ENCODE measurements at regions not wholly inside any gene's neighbourhood (a gene's known extent, or its start where the extent isn't known, plus 50 kb on each side); places are given as distances from the start of the nearest gene placed in this dataset.

DNA sequence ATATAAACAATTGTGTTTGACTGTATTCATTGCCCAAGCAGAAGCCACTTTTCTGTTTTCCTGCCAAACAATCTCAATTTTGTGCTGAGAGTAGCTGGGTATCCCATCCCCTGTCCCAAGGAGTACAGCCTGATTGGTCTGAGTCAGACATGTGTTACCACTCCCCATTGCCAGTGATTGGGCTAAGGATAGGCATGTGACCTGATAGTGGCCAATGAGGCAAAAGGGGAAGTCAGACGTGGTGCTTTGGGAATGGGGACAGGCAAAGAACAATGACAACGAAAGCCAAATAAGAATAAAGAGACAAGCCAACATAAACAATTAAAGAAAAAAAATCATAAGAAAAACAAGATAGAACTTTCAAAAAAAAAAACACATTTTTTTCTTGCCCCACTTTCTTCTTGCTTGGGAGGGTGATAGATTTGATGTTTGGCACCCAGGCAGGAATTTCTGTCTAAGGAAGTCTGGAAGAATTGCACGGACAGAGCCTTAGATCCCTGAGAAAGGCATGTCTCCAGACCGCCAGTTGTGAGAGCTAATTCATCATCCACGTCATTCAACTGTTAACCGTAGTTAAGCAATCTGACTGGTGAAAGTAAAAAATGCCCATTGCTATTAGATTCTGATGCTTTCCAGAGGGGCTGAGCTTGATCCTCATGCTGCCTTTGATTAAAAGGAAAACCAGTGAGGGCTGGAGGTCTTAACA lies 626.6 kb upstream of the TMEM132C start:
- H3K4me1 ChIP-seq (ENCODE audit: control insufficient read depth, insufficient read depth, low read length) = no peaks in the 10 kb centered on the region
- H3K4me2 ChIP-seq (ENCODE audit: control insufficient read depth, insufficient read depth) = no peak overlapping the region
- ChIA-PET RAD21 (ENCODE audit: unreplicated experiment) (no interaction called here), SMC1A (ENCODE audit: uncharacterized antibody, unreplicated experiment) (no interaction called here), CTCF (interaction anchor here (0.6 kb wide), 1 partner anchor 94 kb away, joined by 4 read pairs; no protein-coding TSS in a partner anchor), POLR2A (no interaction called here)
- no peak overlapping the region for H3K4me3 ChIP-seq
- no peak for ATAC-seq
- H4K20me1 ChIP-seq (ENCODE audit: control insufficient read depth, insufficient read depth) = no peaks in the 10 kb centered on the region
- H2AFZ ChIP-seq (ENCODE audit: control insufficient read depth, low read depth, low read length) = no peak overlapping the region
- 34% methylated on average over 6 of the region's 6 CpGs for WGBS (ENCODE audit: insufficient coverage, insufficient replicate concordance, low lambda C conversion rate, missing lambda C conversion rate)
- TF ChIP-seq, protein P1, sequence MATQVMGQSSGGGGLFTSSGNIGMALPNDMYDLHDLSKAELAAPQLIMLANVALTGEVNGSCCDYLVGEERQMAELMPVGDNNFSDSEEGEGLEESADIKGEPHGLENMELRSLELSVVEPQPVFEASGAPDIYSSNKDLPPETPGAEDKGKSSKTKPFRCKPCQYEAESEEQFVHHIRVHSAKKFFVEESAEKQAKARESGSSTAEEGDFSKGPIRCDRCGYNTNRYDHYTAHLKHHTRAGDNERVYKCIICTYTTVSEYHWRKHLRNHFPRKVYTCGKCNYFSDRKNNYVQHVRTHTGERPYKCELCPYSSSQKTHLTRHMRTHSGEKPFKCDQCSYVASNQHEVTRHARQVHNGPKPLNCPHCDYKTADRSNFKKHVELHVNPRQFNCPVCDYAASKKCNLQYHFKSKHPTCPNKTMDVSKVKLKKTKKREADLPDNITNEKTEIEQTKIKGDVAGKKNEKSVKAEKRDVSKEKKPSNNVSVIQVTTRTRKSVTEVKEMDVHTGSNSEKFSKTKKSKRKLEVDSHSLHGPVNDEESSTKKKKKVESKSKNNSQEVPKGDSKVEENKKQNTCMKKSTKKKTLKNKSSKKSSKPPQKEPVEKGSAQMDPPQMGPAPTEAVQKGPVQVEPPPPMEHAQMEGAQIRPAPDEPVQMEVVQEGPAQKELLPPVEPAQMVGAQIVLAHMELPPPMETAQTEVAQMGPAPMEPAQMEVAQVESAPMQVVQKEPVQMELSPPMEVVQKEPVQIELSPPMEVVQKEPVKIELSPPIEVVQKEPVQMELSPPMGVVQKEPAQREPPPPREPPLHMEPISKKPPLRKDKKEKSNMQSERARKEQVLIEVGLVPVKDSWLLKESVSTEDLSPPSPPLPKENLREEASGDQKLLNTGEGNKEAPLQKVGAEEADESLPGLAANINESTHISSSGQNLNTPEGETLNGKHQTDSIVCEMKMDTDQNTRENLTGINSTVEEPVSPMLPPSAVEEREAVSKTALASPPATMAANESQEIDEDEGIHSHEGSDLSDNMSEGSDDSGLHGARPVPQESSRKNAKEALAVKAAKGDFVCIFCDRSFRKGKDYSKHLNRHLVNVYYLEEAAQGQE (IDR thresholded peaks at IDR 0.05; ENCODE audit: low read depth, low read length) = no peak
- peak; percentile 59; the same call in 1 of the 2 replicates for TF ChIP-seq NFYB (IDR thresholded peaks at IDR 0.05; ENCODE audit: insufficient read depth, low read depth, low read length)
- H3K79me2 ChIP-seq (ENCODE audit: control insufficient read depth, insufficient read depth, low read length) = no peaks in the 10 kb centered on the region
- no TSS peak for BruUV-seq (replicated peaks)
- H3K9me3 ChIP-seq (replicated peaks; ENCODE audit: control insufficient read depth, insufficient read depth, low read length) = no peaks in the 10 kb centered on the region
- H3K27me3 ChIP-seq (replicated peaks in 1 of 2; ENCODE audit: control insufficient read depth in 2 of 2, insufficient read depth in 2 of 2, low read length in 1 of 2) = no peaks in the 10 kb centered on the region
- FAIRE-seq = no peak
- H3K9ac ChIP-seq (ENCODE audit: control insufficient read depth, insufficient read depth, low read length) = no peak overlapping the region
- no peak for DNase-seq (ENCODE audit: low read depth, low spot score)
- intact Hi-C loops (cut with micrococcal nuclease; ENCODE audit: unreplicated experiment) (no loop called here), in situ Hi-C loops (cut with MboI) (no loop called here)
- H3K36me3 ChIP-seq (ENCODE audit: control insufficient read depth in 2 of 2, insufficient read depth in 2 of 2, low read length in 1 of 2) = no peaks in the 10 kb centered on the region
- H3K27ac ChIP-seq (ENCODE audit: control insufficient read depth, insufficient read depth) = no peak overlapping the region

DNA sequence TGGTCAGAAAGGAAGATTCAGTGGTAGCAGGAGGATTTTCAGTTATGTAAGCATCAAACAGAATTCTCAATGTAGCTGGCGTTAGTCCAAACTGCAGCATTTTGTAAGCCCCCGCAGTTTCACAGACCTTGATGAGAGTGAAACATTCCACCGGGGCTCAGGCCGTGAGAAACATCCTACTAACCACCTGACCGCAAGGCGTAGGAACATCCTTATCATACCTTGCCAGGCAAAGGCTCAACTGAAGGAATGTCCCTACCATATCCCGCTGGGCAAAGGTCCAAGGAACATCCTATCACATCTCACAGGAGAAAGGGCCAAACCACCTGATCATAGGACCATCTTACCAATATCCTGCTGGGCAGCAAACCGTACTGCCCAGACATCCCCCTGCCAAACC lies 624.8 kb upstream of the TMEM132C start:
- in situ Hi-C loops (cut with MboI) = no loop called here
- H3K79me2 ChIP-seq (ENCODE audit: control insufficient read depth, insufficient read depth, low read length) = no peaks in the 10 kb centered on the region
- intact Hi-C loops (cut with micrococcal nuclease; ENCODE audit: unreplicated experiment) = no loop called here
- no peak overlapping the region for H3K27ac ChIP-seq (ENCODE audit: control insufficient read depth, insufficient read depth)
- SMC1A ChIA-PET (ENCODE audit: uncharacterized antibody, unreplicated experiment) = no interaction called here
- no peaks in the 10 kb centered on the region for H3K9me3 ChIP-seq (replicated peaks; ENCODE audit: control insufficient read depth, insufficient read depth, low read length)
- DNase-seq (ENCODE audit: low read depth, low spot score) (no peak), ATAC-seq (no peak), FAIRE-seq (no peak)
- no peak overlapping the region for H3K4me3 ChIP-seq
- TF ChIP-seq HDGF (IDR thresholded peaks at IDR 0.05) (no peak), MEF2A (IDR thresholded peaks at IDR 0.05; ENCODE audit: insufficient read depth, low read depth, low read length) (no peak), FOS (IDR thresholded peaks at IDR 0.05; ENCODE audit: borderline replicate concordance, extremely low read depth, insufficient read length) (no peak), BRCA1 (IDR thresholded peaks at IDR 0.05; ENCODE audit: low read depth, low read length) (no peak), CHD4 (IDR thresholded peaks at IDR 0.05) (no peak), TCF3 (IDR thresholded peaks at IDR 0.05; ENCODE audit: borderline replicate concordance, insufficient read depth, low read depth, low read length) (no peak), STAT1 (conservative IDR thresholded peaks at IDR 0.05) (no peak)
- H3K27me3 ChIP-seq (replicated peaks in 1 of 2; ENCODE audit: control insufficient read depth in 2 of 2, insufficient read depth in 2 of 2, low read length in 1 of 2) = no peaks in the 10 kb centered on the region
- no peaks in the 10 kb centered on the region for H4K20me1 ChIP-seq (ENCODE audit: control insufficient read depth, insufficient read depth)
- no peak overlapping the region for H3K4me2 ChIP-seq (ENCODE audit: control insufficient read depth, insufficient read depth)
- RAD21 ChIA-PET (ENCODE audit: unreplicated experiment) = no interaction called here
- no peak overlapping the region for H2AFZ ChIP-seq (ENCODE audit: control insufficient read depth, low read depth, low read length)
- no TSS peak for BruUV-seq (replicated peaks)
- CTCF ChIA-PET = no interaction called here
- WGBS (ENCODE audit: insufficient coverage, insufficient replicate concordance, low lambda C conversion rate, missing lambda C conversion rate) = 34% methylated on average over 8 of the region's 8 CpGs
- POLR2A ChIA-PET = no interaction called here
- no peak overlapping the region for H3K9ac ChIP-seq (ENCODE audit: control insufficient read depth, insufficient read depth, low read length)
- H3K36me3 ChIP-seq (ENCODE audit: control insufficient read depth in 2 of 2, insufficient read depth in 2 of 2, low read length in 1 of 2) = no peaks in the 10 kb centered on the region
- H3K4me1 ChIP-seq (ENCODE audit: control insufficient read depth, insufficient read depth, low read length) = no peaks in the 10 kb centered on the region
